ENCODE measurements at regions not wholly inside any gene's neighbourhood (a gene's known extent, or its start where the extent isn't known, plus 50 kb on each side); places are given as distances from the start of the nearest gene placed in this dataset.

- TF ChIP-seq MLLT1 (IDR thresholded peaks at IDR 0.05): no peak
Measured at GRCh38 chr10:125450218-125450617, 232.7 kb downstream of the TEX36 start (continued).

DNA sequence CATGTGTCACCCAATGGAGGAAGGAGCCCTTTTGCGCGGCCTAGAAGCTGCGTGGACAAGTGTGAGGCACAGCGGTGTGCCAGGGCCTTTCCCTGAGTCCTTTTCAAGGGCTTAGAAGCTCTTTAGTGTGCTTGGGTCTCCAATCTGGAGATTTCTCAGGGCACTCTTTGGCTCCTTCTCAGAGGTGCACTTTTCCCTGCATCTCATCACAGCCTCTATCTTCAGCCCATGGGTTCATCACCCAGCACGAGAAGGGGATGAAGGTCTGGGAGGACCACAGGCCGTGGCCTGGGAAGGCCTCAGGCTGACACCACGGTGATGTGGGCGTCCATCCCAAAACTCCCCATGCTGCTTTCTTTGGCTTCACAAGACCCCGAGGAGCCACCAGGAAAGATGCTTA, 233.4 kb downstream of the TEX36 start:
- ChIA-PET CTCF (interaction anchor here (0.6 to 0.9 kb wide), 2 partner anchors 12 to 33 kb away, joined by 3 read pairs; no protein-coding TSS in a partner anchor), SMC1A (ENCODE audit: uncharacterized antibody, unreplicated experiment) (no interaction called here), POLR2A (no interaction called here), RAD21 (ENCODE audit: unreplicated experiment) (no interaction called here)
- in situ Hi-C loops (cut with MboI) (no loop called here), intact Hi-C loops (cut with micrococcal nuclease; ENCODE audit: unreplicated experiment) (no loop called here)
- Histone ChIP-seq H3K79me2 (ENCODE audit: control insufficient read depth, insufficient read depth, low read length) (no peaks in the 10 kb centered on the region), H3K36me3 (ENCODE audit: control insufficient read depth in 2 of 2, insufficient read depth in 2 of 2, low read length in 1 of 2) (no peaks in the 10 kb centered on the region), H4K20me1 (ENCODE audit: control insufficient read depth, insufficient read depth) (no peaks in the 10 kb centered on the region), H3K4me3 (no peak overlapping the region), H3K4me2 (ENCODE audit: control insufficient read depth, insufficient read depth) (no peak overlapping the region), H3K9ac (ENCODE audit: control insufficient read depth, insufficient read depth, low read length) (no peak overlapping the region), H2AFZ (ENCODE audit: control insufficient read depth, low read depth, low read length) (no peak overlapping the region), H3K27ac (ENCODE audit: control insufficient read depth, insufficient read depth) (no peak overlapping the region), H3K4me1 (ENCODE audit: control insufficient read depth, insufficient read depth, low read length) (no peaks in the 10 kb centered on the region), H3K27me3 (replicated peaks in 1 of 2; ENCODE audit: control insufficient read depth in 2 of 2, insufficient read depth in 2 of 2, low read length in 1 of 2) (no peaks in the 10 kb centered on the region; a peak in 2 of 4 replicates), H3K9me3 (replicated peaks; ENCODE audit: control insufficient read depth, insufficient read depth, low read length) (no peaks in the 10 kb centered on the region; the same call in 2 of the 3 replicates)
- FAIRE-seq (no peak), ATAC-seq (no peak), DNase-seq (ENCODE audit: low read depth, low spot score) (no peak)
- no TSS peak for BruUV-seq (replicated peaks)
- TF ChIP-seq KAT2A (conservative IDR thresholded peaks at IDR 0.05; ENCODE audit: control insufficient read depth, low read depth, low read length): no peak
- no peak for TF ChIP-seq ETV6 (conservative IDR thresholded peaks at IDR 0.05 in 1 of 2, IDR thresholded peaks at IDR 0.05 in 1 of 2; ENCODE audit: borderline replicate concordance in 1 of 2, low read depth in 1 of 2)
- TF ChIP-seq ZSCAN29 (IDR thresholded peaks at IDR 0.05): no peak
- TF ChIP-seq YY1 (IDR thresholded peaks at IDR 0.05; ENCODE audit: low read depth, low read length): no peak
- no peak for TF ChIP-seq NFXL1 (IDR thresholded peaks at IDR 0.05; ENCODE audit: borderline replicate concordance)
- no peak for TF ChIP-seq MYB (IDR thresholded peaks at IDR 0.05; ENCODE audit: borderline replicate concordance, low read depth, low read length)
- TF ChIP-seq POLR2AphosphoS5 (IDR thresholded peaks at IDR 0.05; ENCODE audit: low read length): no peak
- TF ChIP-seq, protein P1, sequence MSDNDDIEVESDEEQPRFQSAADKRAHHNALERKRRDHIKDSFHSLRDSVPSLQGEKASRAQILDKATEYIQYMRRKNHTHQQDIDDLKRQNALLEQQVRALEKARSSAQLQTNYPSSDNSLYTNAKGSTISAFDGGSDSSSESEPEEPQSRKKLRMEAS (IDR thresholded peaks at IDR 0.05; ENCODE audit: low read depth, low read length): no peak
- TF ChIP-seq, protein P2, sequence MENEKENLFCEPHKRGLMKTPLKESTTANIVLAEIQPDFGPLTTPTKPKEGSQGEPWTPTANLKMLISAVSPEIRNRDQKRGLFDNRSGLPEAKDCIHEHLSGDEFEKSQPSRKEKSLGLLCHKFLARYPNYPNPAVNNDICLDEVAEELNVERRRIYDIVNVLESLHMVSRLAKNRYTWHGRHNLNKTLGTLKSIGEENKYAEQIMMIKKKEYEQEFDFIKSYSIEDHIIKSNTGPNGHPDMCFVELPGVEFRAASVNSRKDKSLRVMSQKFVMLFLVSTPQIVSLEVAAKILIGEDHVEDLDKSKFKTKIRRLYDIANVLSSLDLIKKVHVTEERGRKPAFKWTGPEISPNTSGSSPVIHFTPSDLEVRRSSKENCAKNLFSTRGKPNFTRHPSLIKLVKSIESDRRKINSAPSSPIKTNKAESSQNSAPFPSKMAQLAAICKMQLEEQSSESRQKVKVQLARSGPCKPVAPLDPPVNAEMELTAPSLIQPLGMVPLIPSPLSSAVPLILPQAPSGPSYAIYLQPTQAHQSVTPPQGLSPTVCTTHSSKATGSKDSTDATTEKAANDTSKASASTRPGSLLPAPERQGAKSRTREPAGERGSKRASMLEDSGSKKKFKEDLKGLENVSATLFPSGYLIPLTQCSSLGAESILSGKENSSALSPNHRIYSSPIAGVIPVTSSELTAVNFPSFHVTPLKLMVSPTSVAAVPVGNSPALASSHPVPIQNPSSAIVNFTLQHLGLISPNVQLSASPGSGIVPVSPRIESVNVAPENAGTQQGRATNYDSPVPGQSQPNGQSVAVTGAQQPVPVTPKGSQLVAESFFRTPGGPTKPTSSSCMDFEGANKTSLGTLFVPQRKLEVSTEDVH (IDR thresholded peaks at IDR 0.05; ENCODE audit: low read depth, partially characterized antibody): no peak
- no peak for TF ChIP-seq TAF1 (IDR thresholded peaks at IDR 0.05; ENCODE audit: borderline replicate concordance, low read depth, low read length)
- no peak for TF ChIP-seq BACH1 (IDR thresholded peaks at IDR 0.05; ENCODE audit: borderline replicate concordance)
- TF ChIP-seq, protein P3, sequence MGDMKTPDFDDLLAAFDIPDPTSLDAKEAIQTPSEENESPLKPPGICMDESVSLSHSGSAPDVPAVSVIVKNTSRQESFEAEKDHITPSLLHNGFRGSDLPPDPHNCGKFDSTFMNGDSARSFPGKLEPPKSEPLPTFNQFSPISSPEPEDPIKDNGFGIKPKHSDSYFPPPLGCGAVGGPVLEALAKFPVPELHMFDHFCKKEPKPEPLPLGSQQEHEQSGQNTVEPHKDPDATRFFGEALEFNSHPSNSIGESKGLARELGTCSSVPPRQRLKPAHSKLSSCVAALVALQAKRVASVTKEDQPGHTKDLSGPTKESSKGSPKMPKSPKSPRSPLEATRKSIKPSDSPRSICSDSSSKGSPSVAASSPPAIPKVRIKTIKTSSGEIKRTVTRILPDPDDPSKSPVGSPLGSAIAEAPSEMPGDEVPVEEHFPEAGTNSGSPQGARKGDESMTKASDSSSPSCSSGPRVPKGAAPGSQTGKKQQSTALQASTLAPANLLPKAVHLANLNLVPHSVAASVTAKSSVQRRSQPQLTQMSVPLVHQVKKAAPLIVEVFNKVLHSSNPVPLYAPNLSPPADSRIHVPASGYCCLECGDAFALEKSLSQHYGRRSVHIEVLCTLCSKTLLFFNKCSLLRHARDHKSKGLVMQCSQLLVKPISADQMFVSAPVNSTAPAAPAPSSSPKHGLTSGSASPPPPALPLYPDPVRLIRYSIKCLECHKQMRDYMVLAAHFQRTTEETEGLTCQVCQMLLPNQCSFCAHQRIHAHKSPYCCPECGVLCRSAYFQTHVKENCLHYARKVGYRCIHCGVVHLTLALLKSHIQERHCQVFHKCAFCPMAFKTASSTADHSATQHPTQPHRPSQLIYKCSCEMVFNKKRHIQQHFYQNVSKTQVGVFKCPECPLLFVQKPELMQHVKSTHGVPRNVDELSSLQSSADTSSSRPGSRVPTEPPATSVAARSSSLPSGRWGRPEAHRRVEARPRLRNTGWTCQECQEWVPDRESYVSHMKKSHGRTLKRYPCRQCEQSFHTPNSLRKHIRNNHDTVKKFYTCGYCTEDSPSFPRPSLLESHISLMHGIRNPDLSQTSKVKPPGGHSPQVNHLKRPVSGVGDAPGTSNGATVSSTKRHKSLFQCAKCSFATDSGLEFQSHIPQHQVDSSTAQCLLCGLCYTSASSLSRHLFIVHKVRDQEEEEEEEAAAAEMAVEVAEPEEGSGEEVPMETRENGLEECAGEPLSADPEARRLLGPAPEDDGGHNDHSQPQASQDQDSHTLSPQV (IDR thresholded peaks at IDR 0.05): no peak
- TF ChIP-seq HCFC1 (IDR thresholded peaks at IDR 0.05; ENCODE audit: low read length): no peak
- TF ChIP-seq MTA2 (IDR thresholded peaks at IDR 0.05; ENCODE audit: low read depth): no peak
- TF ChIP-seq RAD21 (IDR thresholded peaks at IDR 0.05; ENCODE audit: insufficient read depth, low read depth, low read length): no peak
- WGBS (ENCODE audit: insufficient coverage, insufficient replicate concordance, low lambda C conversion rate, missing lambda C conversion rate): 9% methylated on average over 9 of the region's 9 CpGs
